Stromal cell of bone marrow (primary cell): ENCODE measurements at regions not wholly inside any gene's neighbourhood (a gene's known extent, or its start where the extent isn't known, plus 50 kb on each side); places are given as distances from the start of the nearest gene placed in this dataset.

Experiments used
- DNase-seq: peaks from one replicate; pipeline ENCODE4 v3.0.0-alpha.2; 2012; ENCODE audit warnings: low read depth

DNA sequence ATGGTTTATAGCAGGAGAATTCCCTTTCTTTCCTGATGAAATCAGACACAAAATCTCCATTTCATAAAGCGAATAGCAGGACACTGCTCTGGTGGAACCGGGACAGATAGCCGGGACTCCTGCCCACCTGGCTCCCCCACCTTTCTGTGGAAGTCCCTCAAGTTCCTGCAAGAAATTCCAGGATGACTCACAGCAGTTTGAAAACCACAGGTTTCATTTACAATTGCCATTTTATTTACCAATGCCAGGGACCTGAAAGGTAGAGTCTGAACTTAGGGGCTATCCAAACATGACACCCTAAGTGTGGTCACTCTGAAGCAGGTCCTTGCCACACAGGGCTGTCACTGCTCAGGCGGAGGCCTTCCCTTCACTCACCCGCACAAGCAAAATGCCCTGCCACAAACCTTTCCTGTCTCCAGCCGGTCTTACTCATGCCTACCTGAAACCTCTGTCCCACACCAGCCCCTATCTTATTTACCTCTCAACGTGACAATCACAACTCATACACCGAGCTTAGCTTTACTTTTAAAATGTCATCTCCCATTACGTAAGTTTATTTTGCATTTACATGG is 63.3 kb upstream of the TAF1L start:
- no peak for DNase-seq

DNA sequence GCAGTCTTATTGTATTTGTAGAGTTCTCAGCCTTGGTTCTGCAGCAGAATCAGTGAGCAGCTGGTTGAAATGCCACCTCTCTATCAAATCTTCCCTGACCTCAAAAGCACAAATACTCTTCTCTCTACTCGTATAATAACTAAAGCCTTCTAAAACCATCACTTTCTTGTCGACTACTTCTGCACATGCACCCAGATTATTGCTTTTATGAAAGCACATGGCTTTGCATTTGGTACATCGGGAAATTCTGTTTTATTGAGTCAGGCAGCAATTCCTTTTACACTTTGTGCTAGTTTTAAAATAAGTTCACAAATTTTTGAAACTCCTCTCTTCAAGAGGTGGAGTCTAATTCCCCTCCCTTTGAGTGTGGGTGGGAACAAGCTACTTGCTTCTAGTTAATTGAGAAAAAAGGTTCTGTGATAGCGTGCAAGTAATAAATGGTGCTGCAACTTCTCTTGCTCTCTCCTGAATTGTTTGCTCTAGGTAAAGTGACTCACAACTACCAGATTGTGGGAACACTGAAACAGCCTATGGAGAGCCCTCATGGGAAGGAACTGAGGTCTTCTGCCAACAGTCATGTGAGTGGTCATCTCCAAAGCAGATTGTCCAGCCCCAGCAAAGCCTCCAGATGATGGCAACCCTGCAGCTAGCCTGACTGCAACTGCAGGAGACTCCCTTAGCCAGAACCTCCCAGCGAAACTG is 66.0 kb upstream of the TAF1L start:
- peak; percentile 10 for DNase-seq

DNA sequence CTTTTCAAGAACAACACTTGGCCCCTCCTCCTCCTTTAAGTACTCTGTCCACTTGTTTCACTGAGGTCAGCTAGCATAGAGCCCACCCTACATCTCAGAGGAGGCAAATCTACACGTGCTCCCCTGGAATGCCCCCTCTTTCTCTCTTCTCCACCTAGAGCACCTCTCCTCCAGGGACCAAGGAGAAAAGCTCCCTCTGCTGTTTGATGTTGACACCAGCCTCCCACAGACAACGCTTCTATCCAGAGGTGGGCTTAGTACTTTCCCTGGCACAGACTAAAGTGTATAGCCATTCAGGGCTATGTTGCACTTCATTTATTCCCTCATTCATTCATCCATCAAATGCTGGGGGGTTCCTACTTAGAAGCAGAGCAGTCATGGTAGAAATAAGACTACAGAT is 68.2 kb upstream of the TAF1L start:
- no peak for DNase-seq

DNA sequence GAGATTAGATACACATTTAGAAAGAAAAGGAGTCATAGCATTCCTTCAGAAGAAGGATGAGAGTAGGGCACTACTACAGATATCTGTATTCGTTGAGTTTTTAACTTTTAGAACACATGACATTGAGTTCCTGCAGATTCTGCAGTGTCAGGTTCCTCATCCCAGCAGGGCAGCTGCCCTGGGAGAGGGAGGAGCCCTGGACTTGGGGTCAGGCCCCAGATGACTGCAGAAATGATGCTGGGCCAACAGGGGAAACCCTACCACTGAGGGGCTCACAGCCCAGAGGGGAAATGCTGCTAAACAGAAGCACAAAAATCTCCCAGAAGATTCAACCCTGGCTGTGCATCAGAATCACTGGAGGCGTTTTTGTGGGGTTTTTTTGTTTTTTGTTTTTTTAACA is 68.9 kb upstream of the TAF1L start:
- DNase-seq = no peak

DNA sequence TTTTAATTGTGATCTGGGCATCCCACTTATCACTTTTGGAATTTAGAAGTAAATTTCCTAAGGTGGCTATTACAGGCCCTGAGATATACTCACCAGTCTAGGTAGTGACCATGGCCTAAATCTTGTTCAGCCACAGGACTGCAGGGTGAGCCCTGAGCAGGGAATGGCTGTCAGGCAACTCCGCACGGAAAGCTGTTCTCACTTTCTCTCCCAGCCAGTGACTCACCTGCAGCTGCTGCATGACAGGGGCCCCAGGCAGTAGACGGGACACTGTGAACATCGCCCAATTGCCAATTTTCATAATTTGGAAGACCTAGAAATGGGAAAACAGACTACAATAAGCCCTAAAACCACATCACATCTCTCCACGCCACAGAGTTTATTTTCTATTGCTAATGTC is 69.6 kb upstream of the TAF1L start:
- DNase-seq = peak; percentile 11

DNA sequence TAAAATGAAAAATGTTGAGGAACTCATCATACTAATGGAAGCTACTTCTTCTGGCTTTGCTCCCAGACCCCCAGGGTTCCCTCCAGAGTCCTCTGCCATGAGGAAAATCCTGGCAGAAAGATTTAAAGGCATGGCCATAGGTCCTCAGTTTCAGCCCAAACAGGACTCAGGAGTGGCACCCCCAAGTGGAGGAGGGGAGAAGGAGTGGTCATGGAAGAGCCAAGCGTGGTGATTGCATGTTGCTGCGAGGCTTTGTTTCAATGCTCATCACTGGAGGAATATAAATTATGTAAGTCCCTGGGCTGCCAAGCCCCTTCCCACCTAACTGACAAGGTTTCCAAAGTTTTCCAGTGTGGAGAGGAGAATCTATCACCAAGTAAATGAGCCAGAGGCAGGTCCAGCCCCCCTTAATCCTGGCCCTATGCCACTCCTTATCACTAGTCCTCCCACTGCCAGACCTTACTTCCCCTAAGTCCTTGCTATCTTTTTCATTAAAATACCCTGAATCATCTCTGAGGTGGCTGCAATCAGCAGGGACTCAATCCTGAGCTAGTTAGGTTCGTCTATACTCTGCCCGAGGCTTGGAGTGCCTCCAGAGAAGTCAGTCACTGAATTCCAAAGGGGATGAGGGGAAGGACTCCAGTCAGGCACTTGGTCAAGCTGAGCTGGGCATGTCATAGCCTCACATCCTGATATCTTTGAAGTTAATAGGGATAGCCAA is 70.7 kb upstream of the TAF1L start:
- DNase-seq = no peak

DNA sequence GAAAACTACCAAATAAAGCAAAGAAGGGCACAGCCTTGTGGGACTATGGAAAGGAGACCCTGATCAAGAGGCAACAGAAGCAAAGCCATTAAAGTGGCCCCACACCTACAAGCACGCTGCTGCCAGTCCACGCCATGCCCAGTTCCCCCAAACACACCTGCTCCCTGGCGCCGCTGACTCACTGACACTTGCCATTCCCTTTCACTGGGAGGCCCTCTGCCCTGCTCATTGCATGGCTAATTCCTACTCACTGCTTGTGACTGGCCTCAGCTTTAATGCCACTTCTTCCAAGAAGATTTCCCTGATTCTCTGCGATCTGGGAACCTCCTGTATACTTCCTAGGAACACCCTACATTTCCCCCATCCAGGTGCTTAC is 71.2 kb upstream of the TAF1L start:
- DNase-seq = no peak

DNA sequence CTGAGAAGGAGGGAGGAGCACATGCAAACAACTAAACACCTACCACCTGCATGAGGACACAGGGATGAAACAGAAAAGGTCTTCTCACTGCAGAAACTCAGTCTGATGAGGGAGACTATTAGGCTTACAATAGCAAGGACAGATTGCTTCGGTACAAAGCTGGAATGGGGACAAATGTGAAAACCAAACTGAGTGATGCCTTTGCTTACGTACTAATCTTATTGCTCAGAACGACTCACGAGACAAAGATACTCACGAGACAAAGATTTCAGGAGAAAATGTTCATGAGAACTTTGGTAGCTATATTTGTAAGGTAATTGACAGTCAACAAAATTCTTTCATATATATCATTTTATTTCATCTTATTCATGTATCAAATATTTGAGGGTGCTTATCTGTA is 71.9 kb upstream of the TAF1L start:
- peak; percentile 6 for DNase-seq

DNA sequence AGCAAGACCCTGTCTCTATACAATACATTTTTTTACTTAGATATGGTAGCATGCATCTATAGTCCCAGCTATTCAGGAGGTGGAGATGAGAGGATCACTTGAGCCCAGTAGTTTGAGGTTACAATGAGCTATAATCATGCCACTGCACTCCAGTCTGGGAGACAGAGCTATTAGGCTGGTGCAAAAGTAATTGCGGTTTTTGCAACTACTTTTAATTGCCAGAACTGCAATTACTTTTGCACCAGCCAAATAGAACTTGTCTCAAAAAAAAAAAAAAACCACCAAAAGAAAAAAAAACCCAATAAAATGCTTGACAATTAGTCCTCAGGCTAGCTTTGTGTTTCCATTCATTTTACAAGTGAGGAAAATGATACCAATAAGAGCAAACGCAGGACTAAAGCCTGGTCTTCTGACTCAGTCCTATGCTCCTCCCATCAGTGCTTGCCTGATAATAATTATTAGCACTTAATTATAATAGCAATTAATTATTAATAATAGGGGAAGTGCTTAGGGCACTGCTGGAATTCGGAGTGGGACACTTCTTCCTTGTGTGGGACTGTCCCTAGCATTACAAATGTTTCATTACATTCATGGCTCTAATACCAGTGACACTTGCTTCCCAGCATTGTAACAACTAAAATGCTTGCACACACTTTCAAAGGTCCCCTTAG is 73.1 kb upstream of the TAF1L start:
- DNase-seq = no peak

DNA sequence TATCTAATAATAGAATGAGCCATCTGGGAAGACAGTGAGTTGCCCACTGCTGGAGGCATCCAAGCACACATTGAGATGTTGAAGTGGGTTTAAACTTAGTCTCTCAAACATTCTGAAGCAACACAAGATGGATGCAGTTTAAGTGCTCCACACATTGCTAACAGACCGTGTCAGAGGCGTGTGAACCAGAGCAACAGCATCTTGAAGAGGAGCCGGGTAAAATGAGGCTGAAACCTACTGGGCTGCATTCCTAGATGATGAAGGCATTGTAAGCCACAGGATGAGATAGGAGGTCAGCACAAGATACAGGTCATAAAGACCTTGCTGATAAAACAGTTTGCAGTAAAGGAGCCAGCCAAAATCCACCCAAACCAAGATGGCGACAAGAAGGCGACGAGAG is 73.5 kb upstream of the TMEM215 start:
- no peak for DNase-seq

DNA sequence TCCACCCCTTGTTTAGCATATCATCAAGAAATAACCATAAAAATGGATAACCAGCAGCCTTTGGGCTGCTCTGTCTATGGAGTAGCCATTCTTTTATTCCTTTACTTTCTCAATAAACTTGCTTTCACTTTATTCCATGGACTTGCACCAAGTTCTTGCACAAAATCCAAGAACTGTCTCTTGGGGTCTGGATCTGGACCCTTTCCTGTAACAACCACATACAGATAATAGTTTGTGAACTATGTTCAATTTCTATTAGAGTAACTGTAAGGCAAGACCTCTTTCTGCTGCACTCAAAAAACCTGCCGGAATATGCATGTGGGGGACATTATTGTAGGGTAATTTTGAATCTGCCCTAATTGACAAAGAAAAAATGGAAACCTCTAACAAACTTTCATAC is 66.9 kb upstream of the TMEM215 start:
- no peak for DNase-seq

DNA sequence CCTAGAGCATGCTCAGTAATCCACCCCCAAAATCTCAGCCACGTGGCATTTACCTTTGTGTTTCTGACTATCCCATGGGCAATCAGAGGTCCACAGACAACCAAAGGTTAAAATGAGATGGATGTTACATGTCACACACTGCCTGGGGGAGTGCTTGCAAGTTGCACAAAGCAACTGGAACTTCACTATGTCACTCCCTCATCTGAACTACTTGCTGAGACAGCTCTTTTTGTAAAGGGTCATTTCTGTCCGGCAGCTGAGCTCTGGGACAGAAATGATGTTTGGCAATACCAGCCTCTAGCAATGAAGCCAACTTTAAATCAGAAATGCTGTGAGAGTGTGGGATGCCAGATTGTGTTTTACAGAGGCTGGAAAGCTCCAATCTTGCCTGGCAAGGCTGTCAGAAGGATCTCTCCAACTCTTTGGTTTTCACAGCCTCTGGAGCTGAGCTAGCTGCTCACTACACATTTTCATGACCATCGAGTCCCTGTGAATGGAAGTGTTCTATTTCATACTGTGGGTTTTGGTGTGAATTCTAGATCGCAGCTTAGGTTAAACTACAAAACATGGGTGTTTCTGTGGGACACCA is 66.3 kb upstream of the TMEM215 start:
- no peak for DNase-seq

DNA sequence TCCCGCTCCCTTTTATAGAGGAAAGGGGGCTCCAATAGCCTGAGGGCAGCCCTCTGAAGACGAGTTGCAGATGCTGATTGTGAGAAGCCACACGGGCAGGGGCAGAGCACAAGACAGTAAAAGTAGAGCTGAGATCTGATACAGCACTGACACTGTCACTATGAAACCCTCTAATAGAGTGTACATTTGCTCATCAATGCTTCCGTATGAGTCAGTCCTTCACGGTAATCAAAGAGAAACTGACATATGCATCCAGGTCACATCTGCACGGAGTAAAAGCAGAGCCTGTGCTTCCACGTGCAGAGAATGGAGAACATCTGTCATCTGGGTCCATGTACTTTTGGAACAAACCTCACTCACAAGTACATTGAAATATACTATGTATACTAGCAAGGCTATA is 60.6 kb upstream of the TMEM215 start:
- no peak for DNase-seq

DNA sequence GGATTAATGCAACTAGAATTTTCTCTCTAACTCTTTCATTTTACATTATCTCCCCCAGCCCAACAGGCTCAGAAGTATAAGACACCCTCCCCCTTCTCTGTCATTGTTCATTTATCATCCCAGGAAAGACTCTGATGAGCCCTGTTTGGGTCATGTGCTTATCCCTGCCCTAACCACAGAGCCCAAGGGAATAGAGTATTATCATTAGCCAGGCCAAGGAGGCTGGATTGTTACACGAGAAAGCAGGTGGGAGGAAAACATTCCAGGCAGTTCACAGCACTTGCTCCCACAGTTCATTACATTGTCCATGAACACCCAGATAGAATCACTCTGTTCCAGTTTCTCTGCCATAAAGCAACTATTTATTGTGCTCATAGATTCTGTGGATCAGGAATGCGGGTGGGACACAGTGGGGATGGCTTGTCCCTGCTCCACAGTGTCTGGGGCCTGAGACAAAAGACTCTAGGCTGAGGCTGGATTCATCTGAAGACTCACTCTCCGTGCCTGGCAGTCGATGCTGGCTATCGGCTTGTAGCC is 59.5 kb upstream of the TMEM215 start:
- no peak for DNase-seq

DNA sequence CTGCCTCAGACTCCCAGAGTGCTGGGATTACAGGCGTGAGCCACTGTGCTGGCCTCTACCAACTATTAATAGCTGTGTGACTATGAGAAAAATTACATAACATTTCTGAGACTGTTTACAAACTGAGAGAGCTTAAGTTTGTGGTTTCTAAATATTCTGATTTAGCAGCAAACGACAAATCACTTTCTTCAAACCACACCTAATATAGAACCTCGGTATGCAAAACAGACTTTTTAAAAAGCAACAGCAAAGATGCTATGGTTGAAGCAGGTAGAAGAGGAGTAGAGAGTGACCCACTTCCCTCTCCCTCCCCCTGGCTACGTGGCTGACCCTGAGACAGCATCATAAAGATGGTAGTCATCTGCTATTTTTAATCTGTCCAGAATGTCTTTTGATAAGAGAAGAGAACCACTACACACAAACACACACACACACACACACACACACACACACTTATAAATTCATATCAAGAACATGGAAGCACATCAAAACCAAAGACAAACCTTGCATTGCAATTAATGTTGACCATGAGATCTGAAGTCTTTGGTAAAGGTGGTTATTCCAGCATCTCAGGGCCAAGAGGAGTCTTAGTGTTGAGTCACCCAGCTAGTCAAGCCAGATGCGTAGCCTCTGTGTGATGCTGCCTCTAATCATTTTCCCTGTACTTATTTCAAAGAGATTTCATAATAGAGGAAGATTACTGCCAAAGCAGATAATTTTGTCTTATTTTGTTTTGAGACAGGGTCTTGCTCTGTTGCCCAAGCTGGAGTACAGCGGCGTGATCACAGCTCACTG is 58.1 kb upstream of the TMEM215 start:
- DNase-seq = no peak

DNA sequence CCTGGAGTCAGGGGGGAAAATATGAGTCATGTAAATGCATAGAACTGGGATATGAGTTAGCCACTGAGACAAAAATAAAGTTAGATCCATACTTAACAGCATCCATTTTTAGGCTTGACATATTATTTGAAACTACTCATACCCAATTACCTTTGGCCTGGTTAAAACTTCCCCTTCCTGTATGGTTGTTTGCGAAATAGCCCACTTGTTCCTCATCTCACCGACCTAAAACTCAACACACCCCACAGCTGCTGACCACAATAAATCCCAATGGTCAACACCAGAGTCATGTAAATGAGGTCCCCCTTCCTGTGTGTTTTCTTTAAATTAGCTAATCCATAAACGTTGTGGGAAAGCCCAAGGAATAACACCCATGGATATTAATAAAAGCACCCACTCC is 55.2 kb upstream of the TMEM215 start:
- no peak for DNase-seq
